Activated T-cell treated with anti-CD3 and anti-CD28 coated beads for 48 hours (primary cell): ENCODE measurements at regions not wholly inside any gene's neighbourhood (a gene's known extent, or its start where the extent isn't known, plus 50 kb on each side); places are given as distances from the start of the nearest gene placed in this dataset.
"Not testable (repeated sequence)": the region's sequence is repeated elsewhere in the genome, so short reads cannot be mapped to it uniquely, and the experiment has no call there.

Experiments
- DNase-seq: peaks from one replicate; pipeline ENCODE4 v3.0.0-alpha.2; 2020; ENCODE audit warnings: low read depth

DNA sequence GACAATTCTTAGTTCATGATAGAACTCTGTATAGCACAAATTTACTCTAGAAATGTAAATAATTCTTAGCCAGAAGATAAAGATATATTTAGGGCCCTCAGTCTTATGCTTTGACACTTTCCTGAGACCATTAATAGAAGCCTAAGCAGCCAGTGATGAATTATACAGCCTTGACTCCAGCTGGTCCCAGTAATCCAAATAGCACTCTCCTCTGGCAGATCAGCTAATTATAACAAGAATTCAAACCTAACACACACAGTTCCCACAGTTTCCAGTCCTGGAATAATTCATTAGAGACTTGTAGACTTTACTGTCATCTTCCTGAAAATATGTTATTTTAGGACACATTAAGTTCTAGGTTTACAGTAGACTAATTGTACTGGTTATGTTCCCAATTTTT is 50.4 kb downstream of the SHOC1 start:
- DNase-seq, result no peak

- DNase-seq, result peak; percentile 18
Measured at GRCh38 chr9:111743275-111743674, 51.5 kb downstream of the SHOC1 start.

- no peak for DNase-seq
Measured at GRCh38 chr9:111740739-111741138, 54.0 kb downstream of the SHOC1 start.

DNA sequence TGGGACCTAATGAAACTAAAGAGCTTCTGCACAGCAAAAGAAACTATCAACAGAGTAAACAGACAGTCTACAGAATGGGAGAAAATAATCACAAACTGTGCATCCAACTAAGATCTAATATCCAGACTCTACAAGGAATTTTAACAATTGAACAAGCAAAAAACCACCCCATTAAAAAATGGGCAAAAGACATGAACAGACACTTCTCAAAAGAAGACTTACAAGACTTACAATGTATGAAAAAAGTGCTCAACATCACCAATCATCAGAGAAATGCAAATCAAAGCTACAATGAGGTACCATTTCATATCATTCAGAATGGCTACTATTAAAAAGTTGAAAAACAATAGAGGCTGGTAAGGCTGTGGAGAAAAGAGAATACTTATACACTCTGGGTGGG is 58.0 kb downstream of the SHOC1 start:
- no peak for DNase-seq

GRCh38 chr9:111735344-111735743 is 59.4 kb downstream of the SHOC1 start:
- DNase-seq, result not testable (repeated sequence)

DNA sequence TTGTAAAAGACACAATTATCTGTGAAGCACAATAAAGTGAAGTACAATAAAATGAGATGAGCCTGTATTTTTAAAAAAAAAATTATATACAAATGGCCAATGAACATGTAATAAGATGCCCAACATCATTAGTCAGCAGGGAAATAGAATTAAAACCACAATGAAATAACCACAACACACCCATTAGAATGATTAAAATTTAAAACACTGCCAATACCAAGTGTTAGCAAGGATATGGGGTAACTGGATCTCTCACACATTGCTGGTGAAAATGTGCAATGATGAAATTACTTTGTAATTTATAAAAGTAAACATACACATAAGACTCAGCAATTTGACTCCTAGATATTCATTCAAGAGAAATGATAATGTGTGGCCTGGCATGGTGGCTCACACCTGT is 62.8 kb downstream of the SHOC1 start:
- DNase-seq, result no peak

DNA sequence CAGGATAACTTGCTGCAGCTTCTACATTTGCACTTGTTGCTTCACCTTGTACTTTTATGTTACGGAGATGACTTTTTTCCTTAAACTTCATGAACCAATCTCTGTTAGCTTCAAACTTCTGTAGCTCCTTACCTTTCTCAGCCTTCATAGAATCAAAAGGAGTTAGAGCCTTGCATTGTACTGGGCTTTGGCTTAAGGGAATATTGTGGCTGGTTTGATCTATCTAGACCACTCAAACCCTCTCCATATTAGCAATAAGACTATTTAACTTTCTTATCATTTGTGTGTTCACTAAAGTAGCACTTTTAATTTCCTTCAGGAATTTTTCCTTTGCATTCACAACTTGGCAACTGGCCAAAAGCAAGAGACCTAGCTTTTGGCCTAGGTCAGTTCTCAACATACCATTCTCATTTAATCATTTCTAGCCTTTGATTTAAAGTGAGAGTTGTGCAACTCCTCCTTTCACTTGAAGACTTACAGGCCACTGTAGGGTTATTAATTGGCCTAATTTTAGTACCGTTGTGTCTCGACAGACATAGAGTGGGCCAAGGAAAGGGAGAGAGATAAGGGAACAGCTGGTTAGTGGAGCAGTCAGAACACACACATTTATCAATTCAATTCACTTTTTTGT is 63.7 kb downstream of the SHOC1 start:
- no peak for DNase-seq

DNA sequence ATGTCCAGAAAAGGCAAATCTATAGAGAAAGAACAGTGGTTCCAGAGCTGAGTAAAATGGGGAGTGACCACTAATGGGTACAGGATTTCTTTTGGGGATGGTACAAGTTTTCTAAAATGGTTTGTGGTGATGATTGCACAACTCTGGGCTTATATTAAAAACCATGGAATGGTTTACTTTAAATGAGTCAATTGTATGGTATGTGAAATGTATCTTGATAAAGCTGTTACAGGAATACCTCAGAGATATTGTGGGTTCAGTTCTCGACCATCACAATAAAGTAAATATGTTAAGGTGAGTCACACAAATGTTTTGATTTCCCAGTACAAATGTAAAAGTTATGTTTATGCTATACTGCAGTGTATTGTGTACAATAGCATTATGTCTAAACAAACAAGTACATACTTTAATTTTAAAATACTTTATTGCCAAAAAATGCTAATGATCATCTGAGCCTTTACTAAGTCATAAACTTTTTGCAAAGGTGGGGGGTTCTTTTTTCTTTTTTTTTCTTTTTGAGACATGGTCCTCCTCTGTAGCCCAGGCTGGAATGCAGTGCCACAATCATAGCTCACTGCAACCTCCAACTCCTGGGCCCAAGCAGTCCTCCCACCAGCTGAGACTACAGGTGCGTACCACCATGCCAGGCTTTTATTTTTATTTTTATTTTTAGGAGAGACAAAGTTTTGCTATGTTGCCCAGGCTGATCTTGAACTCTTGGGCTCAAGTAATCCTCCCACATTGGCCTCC is 65.9 kb downstream of the SHOC1 start:
- DNase-seq, result no peak

DNA sequence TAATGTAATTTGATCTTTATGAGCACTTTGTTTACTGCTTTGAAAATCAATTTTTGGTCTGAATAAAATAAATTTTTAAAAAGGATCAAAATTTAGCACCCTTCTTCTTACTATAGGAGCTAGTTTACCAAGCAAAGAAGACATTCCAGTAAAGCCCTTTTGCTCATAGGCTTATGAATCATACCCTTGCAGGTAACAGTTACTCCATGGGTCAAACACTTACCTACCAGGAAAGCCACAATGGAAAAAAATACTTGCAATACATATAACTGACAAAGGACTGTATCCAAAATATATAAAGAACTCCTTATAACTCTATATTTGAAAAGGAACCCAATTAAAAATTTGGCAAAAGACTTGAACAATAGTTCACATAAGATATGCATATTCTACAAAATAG is 66.6 kb downstream of the SHOC1 start:
- no peak for DNase-seq

GRCh38 chr9:111726949-111727348 is 65.5 kb downstream of the GNG10 start:
- no peak for DNase-seq

DNA sequence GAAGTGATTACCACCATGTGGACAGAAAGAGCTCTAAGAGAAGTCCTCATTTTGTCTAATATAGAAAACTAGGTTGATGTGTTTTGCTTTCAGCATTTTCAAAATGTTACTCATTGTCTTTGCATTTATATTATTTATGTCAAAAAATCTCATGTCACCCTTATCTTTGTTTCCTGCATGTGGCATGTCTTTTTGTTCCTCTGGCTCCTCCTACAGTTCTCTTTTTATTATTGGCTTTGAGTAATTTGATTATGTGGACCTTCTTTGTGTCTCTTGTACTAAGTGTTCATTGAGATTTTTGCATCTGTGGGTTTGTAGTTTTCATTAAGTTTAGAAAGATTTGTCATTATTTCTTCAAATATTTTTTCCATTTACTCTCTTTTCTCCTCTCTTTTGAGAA is 58.8 kb downstream of the GNG10 start:
- DNase-seq, result no peak
